H9 (cell line): ENCODE measurements at regions not wholly inside any gene's neighbourhood (a gene's known extent, or its start where the extent isn't known, plus 50 kb on each side); places are given as distances from the start of the nearest gene placed in this dataset.

ENCODE experiments used
- DNase-seq: peaks from one replicate; pipeline ENCODE4 v3.0.0-alpha.2; 2017
- H2AFZ ChIP-seq: one replicate; pipeline ENCODE4 v1.6.1; 2013; ENCODE audit warnings: mild to moderate bottlenecking, low read length, control low read depth, moderate library complexity
- H2AK5ac ChIP-seq: 2 replicates; pipeline ENCODE4 v1.6.1; 2013; ENCODE audit warnings: low read length, control low read depth, mixed read lengths; ENCODE audit not compliant: insufficient read length
- H2BK120ac ChIP-seq: one replicate; pipeline ENCODE4 v1.6.1; 2013; ENCODE audit warnings: low read depth, mild to moderate bottlenecking, low read length, control low read depth, inconsistent platforms; ENCODE audit not compliant: poor library complexity, severe bottlenecking
- H2BK12ac ChIP-seq: 2 replicates; pipeline ENCODE4 v1.6.1; 2013; ENCODE audit warnings: low read length, control low read depth, mixed read lengths, low read depth; ENCODE audit not compliant: insufficient read length
- H2BK15ac ChIP-seq: 2 replicates; pipeline ENCODE4 v1.6.1; 2013; ENCODE audit warnings: low read depth, low read length, control low read depth
- H2BK20ac ChIP-seq: one replicate; pipeline ENCODE4 v1.6.1; 2013; ENCODE audit warnings: low read depth, mild to moderate bottlenecking, low read length, control low read depth, inconsistent platforms; ENCODE audit not compliant: poor library complexity, severe bottlenecking
- H2BK5ac ChIP-seq: 2 replicates; pipeline ENCODE4 v1.6.1; 2013; ENCODE audit warnings: low read length, control low read depth, mixed read lengths; ENCODE audit not compliant: insufficient read length
- H3K14ac ChIP-seq: 2 replicates; pipeline ENCODE4 v1.6.1; 2013; ENCODE audit warnings: low read length, control low read depth; ENCODE audit not compliant: insufficient read depth
- H3K18ac ChIP-seq: 2 replicates; pipeline ENCODE4 v1.6.1; 2013; ENCODE audit warnings: low read depth, mild to moderate bottlenecking, mixed read lengths, low read length, control low read depth; ENCODE audit not compliant: insufficient read length
- H3K23ac ChIP-seq: 2 replicates; pipeline ENCODE4 v1.6.1; 2013; ENCODE audit warnings: low read length, control low read depth, mixed read lengths, low read depth; ENCODE audit not compliant: insufficient read length
- H3K23me2 ChIP-seq: 2 replicates; pipeline ENCODE4 v1.6.1; 2013; ENCODE audit warnings: low read depth, mild to moderate bottlenecking, mixed read lengths, low read length, control low read depth; ENCODE audit not compliant: insufficient read length, poor library complexity, severe bottlenecking
- H3K27ac ChIP-seq: 2 replicates; pipeline ENCODE4 v1.5.1; 2013; ENCODE audit warnings: low read length, control low read depth, mixed read lengths, low read depth; ENCODE audit not compliant: insufficient read length
- H3K27me3 ChIP-seq: 2 replicates; pipeline ENCODE4 v1.6.1; 2013; ENCODE audit warnings: low read length, control low read depth, inconsistent platforms; ENCODE audit not compliant: insufficient read depth
- H3K4ac ChIP-seq: 2 replicates; pipeline ENCODE4 v1.6.1; 2013; ENCODE audit warnings: low read depth, mild to moderate bottlenecking, control low read depth, inconsistent platforms, low read length, moderate library complexity
- H3K4me1 ChIP-seq: 2 replicates; pipeline ENCODE4 v1.6.1; 2013; ENCODE audit warnings: low read length, control low read depth, inconsistent platforms; ENCODE audit not compliant: insufficient read depth
- H3K4me2 ChIP-seq: 2 replicates; pipeline ENCODE4 v1.6.1; 2013; ENCODE audit warnings: low read length, control low read depth, mixed read lengths; ENCODE audit not compliant: insufficient read length, insufficient read depth
- H3K56ac ChIP-seq: 2 replicates; pipeline ENCODE4 v1.6.1; 2013; ENCODE audit warnings: low read depth, mild to moderate bottlenecking, mixed read lengths, low read length, control low read depth; ENCODE audit not compliant: insufficient read length
- H3K79me1 ChIP-seq: 2 replicates; pipeline ENCODE4 v1.6.1; 2013; ENCODE audit warnings: low read depth, mild to moderate bottlenecking, moderate library complexity, low read length, control low read depth, inconsistent platforms; ENCODE audit not compliant: insufficient read depth, poor library complexity, severe bottlenecking
- H3K79me2 ChIP-seq: 2 replicates; pipeline ENCODE4 v1.6.1; 2013; ENCODE audit warnings: low read length, control low read depth, inconsistent platforms; ENCODE audit not compliant: insufficient read depth
- H3K9ac ChIP-seq: 2 replicates; pipeline ENCODE4 v1.6.1; 2013; ENCODE audit warnings: low read length, control low read depth, mixed read lengths; ENCODE audit not compliant: insufficient read length; ENCODE audit errors: extremely low read depth
- H3K9me3 ChIP-seq: one replicate; pipeline ENCODE4 v1.6.1; 2013; ENCODE audit warnings: low read depth, low read length, inconsistent platforms; ENCODE audit not compliant: control insufficient read depth
- H3T11ph ChIP-seq: one replicate; pipeline ENCODE4 v1.6.1; 2013; ENCODE audit warnings: mild to moderate bottlenecking, low read length, control low read depth, inconsistent platforms
- H4K20me1 ChIP-seq: one replicate; pipeline ENCODE4 v1.6.1; 2013; ENCODE audit not compliant: control insufficient read depth, insufficient read length, insufficient read depth
- H4K5ac ChIP-seq: 2 replicates; pipeline ENCODE4 v1.6.1; 2013; ENCODE audit warnings: low read depth, mild to moderate bottlenecking, mixed read lengths, low read length, control low read depth; ENCODE audit not compliant: insufficient read length
- H4K8ac ChIP-seq: replicated peaks from 2 replicates; pipeline ENCODE4 v1.6.1; 2013; ENCODE audit warnings: low read length, control low read depth, mixed read lengths, low read depth; ENCODE audit not compliant: insufficient read length
- H4K91ac ChIP-seq: 2 replicates; pipeline ENCODE4 v1.6.1; 2013; ENCODE audit warnings: low read depth, mild to moderate bottlenecking, moderate library complexity, mixed read lengths, low read length, control low read depth; ENCODE audit not compliant: insufficient read length
- H3K27ac Mint-ChIP-seq, 3 experiments: 2 replicates in 2 of 3; 3 replicates in 1 of 3; pipeline ENCODE4 v1.8.0; 2020 to 2021; ENCODE audit warnings: mixed read lengths in 3 of 3, mild to moderate bottlenecking in 1 of 3, moderate library complexity in 1 of 3
- H3K27me3 Mint-ChIP-seq: 2 replicates; pipeline ENCODE4 v1.8.0; 2021; ENCODE audit warnings: low read depth, mild to moderate bottlenecking, moderate library complexity, mixed read lengths
- H3K36me3 Mint-ChIP-seq, 3 experiments: 2 replicates in 2 of 3; 3 replicates in 1 of 3; pipeline ENCODE4 v1.8.0; 2020 to 2021; ENCODE audit warnings: low read depth in 3 of 3, mixed read lengths in 3 of 3; ENCODE audit not compliant: insufficient read depth in 1 of 3
- H3K4me1 Mint-ChIP-seq, 2 experiments: 2 replicates each; pipeline ENCODE4 v1.8.0; 2020; ENCODE audit warnings: mixed read lengths in 2 of 2
- H3K4me3 Mint-ChIP-seq, 2 experiments: 2 replicates in 1 of 2; 3 replicates in 1 of 2; pipeline ENCODE4 v1.8.0; 2020 to 2021; ENCODE audit warnings: mild to moderate bottlenecking in 2 of 2, mixed read lengths in 2 of 2, moderate library complexity in 1 of 2
- H3K9me3 Mint-ChIP-seq, 2 experiments: 2 replicates in 1 of 2; 3 replicates in 1 of 2; pipeline ENCODE4 v1.8.0; 2020; ENCODE audit warnings: mild to moderate bottlenecking in 2 of 2, mixed read lengths in 2 of 2, moderate library complexity in 1 of 2
- CTCF ChIP-seq: fragments of 200-600 bp; sonication (generic); conservative IDR thresholded peaks from 3 replicates; pipeline ENCODE4 v1.8.0; 2021; ENCODE audit warnings: antibody characterized with exemption, mild to moderate bottlenecking
- WGBS: extraction: QIAGEN DNeasy Blood & Tissue Kit; methylation state at CpG from one replicate; pipeline ENCODE4 v1.1.7; 2013; ENCODE audit warnings: missing lambda C conversion rate, low lambda C conversion rate, mixed read lengths; ENCODE audit not compliant: insufficient read length; ENCODE audit errors: extremely low coverage; 5-methylcytosine and 5-hydroxymethylcytosine counted together

GRCh38 chr4:179530958-179531357 is 2088.7 kb upstream of the AGA start:
- Histone ChIP-seq H2BK12ac (no peak overlapping the region), H2BK5ac (no peak overlapping the region), H2AK5ac (no peak overlapping the region), H3K23me2 (no peaks in the 10 kb centered on the region), H2BK20ac (no peak overlapping the region), H3K56ac (no peak overlapping the region), H2BK120ac (no peak overlapping the region), H3T11ph (no peak overlapping the region), H3K4me1 (no peaks in the 10 kb centered on the region), H4K5ac (no peak overlapping the region), H3K79me1 (no peaks in the 10 kb centered on the region), H2AFZ (no peak overlapping the region), H4K91ac (no peak overlapping the region), H3K27me3 (no peaks in the 10 kb centered on the region), H3K9ac (no peak overlapping the region), H3K23ac (no peak overlapping the region), H3K27ac (no peak overlapping the region), H2BK15ac (no peak overlapping the region), H3K9me3 (no peaks in the 10 kb centered on the region), H3K79me2 (no peaks in the 10 kb centered on the region), H4K20me1 (no peaks in the 10 kb centered on the region), H4K8ac (no peak overlapping the region), H3K4ac (no peak overlapping the region), H3K14ac (no peak overlapping the region), H3K4me2 (no peak overlapping the region), H3K18ac (no peak overlapping the region)
- no peak for DNase-seq
- Mint-ChIP-seq H3K9me3 (no peaks in the 10 kb centered on the region; a peak in 1 of 5 replicates), H3K27me3 (no peaks in the 10 kb centered on the region), H3K27ac (no peak overlapping the region), H3K4me1 (no peaks in the 10 kb centered on the region), H3K36me3 (no peaks in the 10 kb centered on the region; a peak in 1 of 7 replicates), H3K4me3 (no peak overlapping the region)
- no CpG with 5 or more reads among the region's 3 CpGs for WGBS
- no peak for TF ChIP-seq CTCF
